ENCODE measurements at regions not wholly inside any gene's neighbourhood (a gene's known extent, or its start where the extent isn't known, plus 50 kb on each side); places are given as distances from the start of the nearest gene placed in this dataset.
"Not testable (repeated sequence)": the region's sequence is repeated elsewhere in the genome, so short reads cannot be mapped to it uniquely, and the experiment has no call there.

DNA sequence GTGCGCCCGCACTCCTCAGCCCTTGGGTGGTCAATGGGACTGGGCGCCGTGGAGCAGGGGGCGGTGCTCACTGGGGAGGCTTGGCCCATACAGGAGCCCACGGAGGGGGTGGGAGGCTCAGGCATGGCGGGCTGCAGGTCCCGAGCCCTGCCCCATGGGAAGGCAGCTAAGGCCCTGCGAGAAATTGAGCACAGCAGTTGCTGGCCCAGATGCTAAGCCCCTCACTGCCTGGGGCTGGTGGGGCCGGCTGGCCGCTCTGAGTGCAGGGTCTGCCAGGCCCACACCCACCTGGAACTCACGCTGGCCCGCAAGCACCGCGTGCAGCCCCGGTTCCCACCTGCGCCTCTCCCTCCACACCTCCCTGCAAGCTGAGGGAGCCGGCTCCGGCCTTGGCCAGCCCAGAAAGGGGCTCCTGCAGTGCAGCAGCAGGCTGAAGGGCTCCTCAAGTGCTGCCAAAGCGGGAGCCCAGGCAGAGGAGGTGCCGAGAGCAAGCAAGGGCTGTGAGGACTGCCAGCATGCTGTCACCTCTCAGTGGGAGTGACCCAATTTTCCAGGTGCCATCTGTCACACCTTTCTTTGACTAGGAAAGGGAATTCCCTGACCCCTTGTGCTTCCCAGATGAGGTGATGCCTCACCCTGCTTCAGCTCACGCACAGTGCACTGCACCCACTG, 642.3 kb upstream of the SYNCRIP start:
- DNase-seq (ENCODE audit: extremely low read depth, low read depth, low spot score): not testable (repeated sequence)

DNA sequence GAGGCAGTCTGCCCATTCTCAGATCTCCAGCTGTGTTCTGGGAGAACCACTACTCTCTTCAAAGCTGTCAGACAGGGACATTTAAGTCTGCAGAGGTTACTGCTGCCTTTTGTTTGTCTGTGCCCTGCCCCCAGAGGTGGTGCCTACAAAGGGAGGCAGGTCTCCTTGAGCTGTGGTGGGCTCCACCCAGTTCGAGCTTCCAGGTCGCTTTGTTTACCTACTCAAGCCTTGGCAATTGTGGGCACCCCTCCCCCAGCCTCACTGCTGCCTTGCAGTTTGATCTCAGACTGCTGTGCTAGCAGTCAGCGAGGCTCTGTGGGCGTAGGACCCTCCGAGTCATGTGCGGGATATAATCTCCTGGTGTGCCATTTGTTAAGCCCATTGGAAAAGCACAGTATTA, 640.9 kb upstream of the SYNCRIP start:
- not testable (repeated sequence) for DNase-seq (ENCODE audit: extremely low read depth, low read depth, low spot score)

DNA sequence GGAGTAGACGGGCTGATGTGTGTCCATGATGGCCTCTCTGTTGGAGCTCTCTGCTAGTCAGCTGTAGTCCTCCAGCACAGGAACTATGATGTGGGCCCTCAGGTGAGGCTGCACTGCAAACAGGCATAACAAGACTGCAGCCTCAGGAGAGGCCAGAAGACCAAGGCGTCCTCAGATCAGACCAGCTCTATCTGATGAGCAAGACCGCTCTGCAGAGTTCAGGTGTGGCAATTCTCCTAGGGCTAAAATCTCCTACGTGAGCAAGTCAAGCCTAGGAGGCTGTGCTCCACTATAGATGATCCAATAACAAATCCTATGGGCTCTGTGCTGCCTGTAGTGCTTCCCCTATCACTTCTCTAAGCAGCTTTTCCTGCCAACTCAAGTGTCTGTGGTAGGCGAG, 633.4 kb upstream of the SYNCRIP start:
- DNase-seq (ENCODE audit: extremely low read depth, low read depth, low spot score): no peak

DNA sequence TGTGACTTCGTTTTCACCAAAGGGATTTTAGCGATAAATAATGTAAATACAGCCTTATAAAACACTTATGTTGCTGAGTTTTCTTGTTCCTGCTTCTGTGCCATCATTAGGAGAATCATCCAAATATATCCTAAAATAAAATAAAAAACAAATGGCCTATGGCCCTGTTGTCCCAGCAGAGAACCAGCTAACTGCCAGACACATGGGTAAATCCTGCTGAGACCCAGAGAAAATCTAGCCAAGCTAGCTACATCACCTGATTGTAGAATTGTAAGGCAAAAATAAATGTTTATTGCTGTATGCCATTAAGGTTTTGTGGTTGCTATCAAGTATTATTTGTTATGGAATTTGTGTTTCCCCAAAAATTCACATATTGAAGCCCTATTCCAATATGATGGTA, 631.2 kb upstream of the SYNCRIP start:
- no peak for DNase-seq (ENCODE audit: extremely low read depth, low read depth, low spot score)

DNA sequence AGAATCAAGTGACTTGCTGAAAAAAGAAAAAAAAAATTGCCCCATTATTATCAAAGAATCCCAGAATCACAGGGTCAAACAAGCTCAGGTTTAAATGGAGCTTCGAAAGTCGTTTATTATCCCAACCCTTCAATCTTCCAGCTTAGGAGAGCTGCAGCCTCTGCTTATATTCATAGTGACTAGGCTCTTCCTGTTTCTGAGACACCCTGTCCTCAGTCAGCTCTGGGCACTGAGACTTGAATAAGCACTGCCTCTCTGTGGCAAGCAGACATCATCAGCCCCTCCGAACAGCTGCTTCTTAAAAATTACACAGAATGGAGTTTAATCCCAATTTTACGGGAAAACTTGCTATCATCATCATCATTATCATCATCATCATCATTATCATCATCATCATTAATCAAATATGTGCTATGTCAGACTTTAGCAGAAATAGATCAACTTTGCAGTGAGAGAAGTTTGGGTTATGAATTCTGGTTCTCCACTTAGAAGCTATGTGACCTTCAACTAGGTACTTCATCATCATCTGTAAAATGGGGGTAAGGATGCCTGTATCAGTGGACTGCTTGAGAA, 614.0 kb upstream of the SYNCRIP start:
- DNase-seq (ENCODE audit: extremely low read depth, low read depth, low spot score): no peak

DNA sequence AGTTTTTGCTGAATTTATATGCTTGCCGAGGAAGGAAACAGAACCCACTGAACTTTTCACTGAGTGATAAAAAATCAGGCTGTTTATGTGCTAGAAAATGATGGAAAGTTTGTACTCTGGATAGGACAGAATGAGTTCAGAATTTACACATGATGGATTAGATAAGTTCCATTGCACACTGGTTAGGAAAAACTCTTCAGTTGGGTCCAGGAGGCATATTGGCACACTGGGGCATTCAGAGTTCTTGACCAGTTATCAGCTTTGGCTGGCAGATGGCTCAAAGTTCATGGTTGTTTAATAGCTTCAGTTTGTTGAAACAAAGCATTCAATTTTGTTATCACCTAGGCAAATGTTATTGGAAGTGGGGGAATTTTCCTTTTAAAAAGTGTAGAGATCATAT, 613.3 kb upstream of the SYNCRIP start:
- DNase-seq (ENCODE audit: extremely low read depth, low read depth, low spot score): no peak

DNA sequence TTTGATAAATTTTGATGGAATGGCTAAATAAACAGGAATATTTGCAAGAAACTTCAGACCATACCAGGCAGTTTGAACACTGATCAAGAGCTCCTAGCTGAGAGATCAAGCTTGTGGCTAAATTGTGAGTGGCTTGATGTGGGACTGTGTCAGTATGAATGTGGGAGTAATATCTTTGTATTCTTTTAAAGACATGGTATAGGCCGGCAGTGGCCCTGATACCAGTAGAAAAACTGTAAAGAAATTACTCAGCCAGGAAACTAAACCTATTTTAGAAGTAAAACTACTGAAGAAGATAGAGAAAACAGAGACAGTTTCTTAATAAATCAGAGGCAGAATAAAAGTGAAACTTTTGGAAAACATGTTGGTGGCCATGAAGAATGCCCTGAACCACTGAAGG, 608.4 kb upstream of the SYNCRIP start:
- no peak for DNase-seq (ENCODE audit: extremely low read depth, low read depth, low spot score)

DNA sequence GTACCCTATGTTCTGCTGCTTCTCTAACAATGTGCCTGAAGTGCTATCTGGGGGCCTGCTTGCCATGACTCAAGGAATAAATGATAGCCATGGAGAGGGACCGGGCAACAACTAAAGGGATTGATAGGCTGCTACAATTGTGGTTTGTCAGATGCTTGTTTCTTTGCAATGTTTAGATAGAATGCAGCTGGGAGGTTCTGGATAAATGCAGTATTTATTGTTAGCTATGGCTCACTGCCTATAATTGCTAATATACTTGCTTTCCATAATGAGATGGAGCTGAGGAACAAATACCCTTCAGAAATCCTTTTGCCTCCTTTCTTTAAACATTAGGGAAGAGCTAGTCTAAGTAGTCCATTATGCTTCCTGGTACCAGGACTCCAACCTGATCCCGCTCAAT, 575.2 kb upstream of the SYNCRIP start:
- DNase-seq (ENCODE audit: extremely low read depth, low read depth, low spot score): no peak

DNA sequence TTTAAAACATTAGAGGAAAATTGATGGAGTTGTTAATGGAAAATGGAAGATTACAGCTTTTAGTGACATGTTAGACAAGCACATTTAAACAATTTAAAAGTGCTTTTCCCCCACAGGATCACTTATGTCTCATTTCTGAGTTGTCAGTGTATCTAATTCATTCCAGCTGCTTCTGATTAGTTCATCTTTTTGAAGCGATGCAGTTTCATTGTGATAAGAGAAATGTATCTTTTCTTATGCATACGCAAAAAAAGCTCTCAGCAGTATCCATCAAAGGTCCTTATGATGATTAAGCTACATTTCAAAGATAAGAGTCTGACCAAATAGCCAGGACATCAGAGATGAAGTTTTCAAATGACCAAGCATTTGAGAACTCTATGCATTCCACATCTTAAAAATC, 572.6 kb upstream of the SYNCRIP start:
- DNase-seq (ENCODE audit: extremely low read depth, low read depth, low spot score): no peak

DNA sequence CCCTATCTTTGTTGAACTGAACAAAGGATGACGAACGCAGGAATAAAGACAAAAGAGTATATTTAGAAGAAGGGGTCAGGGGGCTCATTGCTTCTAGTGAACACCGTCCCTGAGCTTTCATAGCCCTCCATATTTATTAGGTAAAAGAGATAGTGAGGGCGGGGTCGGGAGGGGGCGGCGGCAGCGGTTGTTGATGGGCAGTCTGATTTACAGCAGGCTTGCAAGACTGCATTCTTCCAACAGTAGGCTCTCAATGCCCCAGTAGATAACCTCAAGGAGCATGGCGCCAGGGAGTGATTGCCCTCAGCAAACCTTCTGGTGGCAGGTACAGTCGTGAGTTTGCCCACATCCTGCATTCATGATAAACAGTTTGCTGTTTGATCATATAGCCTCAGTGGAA, 563.3 kb upstream of the SYNCRIP start:
- DNase-seq (ENCODE audit: extremely low read depth, low read depth, low spot score): no peak

DNA sequence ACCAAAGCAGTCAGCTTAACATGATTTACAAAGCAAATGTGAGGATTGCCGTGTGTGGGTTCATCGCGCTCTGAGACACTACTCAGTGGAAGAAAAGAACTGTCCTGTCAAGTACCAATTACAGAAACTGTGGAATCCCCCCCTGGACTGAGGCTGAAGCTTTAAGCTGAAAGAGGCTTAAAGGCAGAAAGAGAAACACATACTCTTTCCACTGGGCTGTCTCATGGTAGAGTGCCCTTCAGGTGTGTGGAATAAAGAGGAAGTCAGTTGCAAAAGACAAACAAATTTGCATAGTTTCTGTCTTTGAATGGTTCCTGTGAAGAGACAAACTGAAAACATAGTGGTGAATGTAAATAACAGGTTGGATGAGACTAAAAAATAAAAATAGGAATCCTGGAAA, 560.4 kb upstream of the SYNCRIP start:
- no peak for DNase-seq (ENCODE audit: extremely low read depth, low read depth, low spot score)

DNA sequence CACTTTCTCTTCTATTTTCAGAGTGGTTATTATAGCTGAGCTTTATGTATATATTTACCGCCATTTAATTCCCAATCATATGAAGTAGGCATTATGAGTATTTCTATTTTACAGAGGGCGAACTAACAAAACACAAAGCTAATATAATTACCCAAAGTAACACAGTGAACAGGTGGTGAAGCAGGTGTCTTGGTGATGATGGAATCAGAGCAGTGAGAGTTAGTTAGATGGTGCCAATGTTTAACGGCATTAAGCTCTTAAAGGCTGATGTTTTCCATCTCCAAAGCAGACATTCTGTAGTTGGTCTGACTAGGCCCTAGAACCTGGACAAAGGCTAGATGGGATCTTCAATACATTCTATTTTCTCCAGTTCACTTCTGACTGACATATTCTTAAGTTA, 551.1 kb upstream of the SYNCRIP start:
- no peak for DNase-seq (ENCODE audit: extremely low read depth, low read depth, low spot score)

DNA sequence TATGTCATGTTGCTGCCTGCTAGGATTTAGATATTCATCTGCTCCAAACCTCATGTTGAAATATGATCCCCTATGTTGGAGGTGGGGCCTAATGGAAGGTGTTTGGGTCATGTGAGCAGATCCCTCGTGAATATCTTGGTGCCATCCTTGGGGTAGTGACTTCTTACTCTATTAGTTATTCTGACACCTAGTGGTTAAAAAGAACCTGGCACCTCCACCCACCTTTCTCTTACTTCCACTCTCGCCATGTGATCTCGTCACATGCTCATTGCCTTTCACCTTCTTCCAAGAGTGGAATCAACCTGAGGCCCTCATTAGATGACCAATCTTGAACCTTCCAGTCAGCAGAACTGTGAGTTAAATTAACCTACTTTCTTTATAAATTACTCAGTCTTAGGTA, 549.4 kb upstream of the SYNCRIP start:
- no peak for DNase-seq (ENCODE audit: extremely low read depth, low read depth, low spot score)

DNA sequence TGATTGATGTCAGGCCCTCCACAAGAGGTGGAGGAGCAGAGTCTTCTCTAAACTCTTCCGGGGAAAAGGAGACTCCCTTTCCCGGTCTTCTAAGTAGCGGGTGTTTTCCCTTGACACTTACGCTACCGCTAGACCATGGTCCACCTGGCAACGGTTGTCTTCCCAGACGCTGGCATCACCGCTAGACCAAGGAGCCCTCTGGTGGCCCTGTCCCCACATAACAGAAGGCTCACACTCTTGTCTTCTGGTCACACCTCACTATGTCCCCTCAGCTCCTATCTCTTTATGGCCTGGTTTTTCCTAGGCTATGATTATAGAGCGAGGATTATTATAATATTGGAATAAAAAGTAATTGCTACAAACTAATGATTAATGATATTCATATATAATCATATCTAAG, 532.5 kb upstream of the SYNCRIP start:
- not testable (repeated sequence) for DNase-seq (ENCODE audit: extremely low read depth, low read depth, low spot score)

DNA sequence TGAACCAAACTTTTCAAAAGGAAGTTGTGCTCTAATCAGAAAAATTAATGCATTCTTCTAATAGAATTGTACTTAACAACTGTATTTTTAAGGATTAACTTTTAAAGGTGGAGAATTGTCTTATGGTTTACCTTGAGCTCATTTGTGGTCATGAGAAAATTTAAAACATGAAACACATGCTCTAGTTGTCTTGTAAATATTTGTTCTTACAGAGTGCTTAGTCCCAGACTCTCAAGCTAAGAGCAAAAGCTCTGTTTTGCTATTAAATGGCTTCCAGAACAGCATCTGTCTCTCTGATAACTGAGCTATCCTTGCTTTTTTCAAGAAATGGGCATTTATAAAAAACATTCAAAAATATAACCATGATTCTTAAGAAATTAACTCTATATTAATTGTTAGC, 512.2 kb upstream of the SYNCRIP start:
- no peak for DNase-seq (ENCODE audit: extremely low read depth, low read depth, low spot score)

DNA sequence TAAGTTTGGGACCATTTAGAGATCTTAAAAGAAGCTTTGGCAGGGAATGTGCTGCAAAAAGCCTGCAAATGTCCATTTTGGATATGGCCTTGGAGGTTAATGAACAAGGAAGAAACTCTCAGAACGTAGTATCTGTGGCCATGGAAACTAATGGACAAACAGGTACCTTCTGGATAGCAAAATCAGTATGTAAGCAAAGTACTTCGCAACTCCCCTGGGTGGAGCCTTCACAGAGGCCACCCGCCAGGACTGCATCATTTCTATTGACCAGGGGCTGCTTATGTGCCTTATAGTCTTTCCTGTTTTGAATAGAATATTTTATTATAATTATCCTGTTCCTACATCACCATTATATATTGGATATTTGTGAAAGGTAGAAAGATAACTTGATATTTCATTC, 510.8 kb upstream of the SYNCRIP start:
- DNase-seq (ENCODE audit: extremely low read depth, low read depth, low spot score): no peak

DNA sequence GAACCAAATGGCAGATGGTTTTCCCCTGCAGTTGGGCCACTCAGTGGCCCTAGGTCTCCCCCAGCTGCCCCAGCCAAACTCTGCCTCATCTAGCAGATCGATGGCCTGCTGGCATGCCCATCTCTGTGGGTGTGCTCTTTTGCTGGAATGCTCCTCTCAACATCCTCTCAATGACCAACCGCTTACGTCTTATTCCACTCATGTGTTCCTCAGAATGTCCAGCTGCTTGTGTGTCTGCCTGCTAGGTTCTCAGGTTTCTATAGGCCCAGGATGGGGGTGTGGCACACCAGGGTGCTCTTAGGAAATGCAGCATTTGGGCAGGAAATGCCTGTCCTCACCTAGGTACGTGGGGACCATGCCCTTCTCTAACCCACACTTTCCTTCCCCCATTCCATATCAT, 509.9 kb upstream of the SYNCRIP start:
- DNase-seq (ENCODE audit: extremely low read depth, low read depth, low spot score): no peak

DNA sequence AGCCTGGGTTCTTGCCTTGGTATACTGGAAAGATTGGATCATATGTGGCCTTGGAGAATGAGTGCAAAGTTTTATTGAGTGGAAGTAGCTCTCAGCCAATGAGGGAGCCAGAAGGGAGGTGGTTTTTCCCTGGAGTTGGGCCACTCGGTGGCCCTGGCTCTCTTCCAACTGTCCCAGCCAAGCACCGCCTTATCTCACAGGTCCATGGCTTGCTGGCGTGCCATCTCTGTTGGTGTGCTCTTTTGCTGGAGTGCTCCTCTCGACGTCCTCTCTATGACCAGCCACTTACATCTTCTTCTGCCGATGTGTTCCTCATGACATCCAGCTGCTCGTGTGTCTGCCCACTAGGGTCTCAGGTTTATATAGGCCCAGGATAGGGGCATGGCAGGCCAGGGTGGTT, 505.9 kb upstream of the SYNCRIP start:
- DNase-seq (ENCODE audit: extremely low read depth, low read depth, low spot score): no peak

DNA sequence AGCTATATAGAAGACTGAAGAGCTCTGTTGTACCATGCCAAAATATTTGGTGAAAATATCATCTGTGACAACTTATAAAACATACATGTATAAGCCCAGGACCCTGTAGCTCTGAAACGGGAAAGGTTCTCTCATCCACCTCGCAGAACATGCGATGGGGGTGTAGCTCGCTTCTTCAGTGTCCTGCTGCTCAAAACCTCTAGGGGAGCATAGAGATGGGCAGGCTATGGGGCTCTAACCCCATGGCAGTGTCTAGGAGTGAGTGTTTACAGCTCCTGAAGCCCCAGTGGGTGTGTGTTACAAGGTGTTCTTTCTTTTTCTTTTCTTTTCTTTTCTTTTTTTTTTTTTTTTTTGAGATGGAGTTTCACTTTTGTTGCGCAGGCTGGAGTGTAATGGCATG, 505.2 kb upstream of the SYNCRIP start:
- DNase-seq (ENCODE audit: extremely low read depth, low read depth, low spot score): no peak

DNA sequence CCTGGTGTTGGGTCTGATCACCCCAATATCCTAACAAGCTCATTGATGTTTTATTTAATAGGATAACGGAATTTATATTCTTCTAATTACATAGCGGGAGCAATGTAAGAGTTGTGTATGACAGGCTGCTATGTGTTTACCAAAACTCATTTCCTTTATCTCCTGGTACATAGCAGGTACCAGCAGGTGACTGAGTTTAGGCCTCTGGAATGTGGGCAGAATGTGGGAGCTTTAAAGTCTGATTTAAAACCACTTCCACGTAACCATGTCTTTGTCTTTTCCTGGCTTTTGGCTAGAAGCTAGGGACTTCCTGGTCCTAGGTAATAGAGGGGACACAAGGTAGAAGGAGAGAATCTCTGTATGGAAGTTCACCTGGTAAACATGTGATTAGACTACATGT, 504.6 kb upstream of the SYNCRIP start:
- no peak for DNase-seq (ENCODE audit: extremely low read depth, low read depth, low spot score)

DNA sequence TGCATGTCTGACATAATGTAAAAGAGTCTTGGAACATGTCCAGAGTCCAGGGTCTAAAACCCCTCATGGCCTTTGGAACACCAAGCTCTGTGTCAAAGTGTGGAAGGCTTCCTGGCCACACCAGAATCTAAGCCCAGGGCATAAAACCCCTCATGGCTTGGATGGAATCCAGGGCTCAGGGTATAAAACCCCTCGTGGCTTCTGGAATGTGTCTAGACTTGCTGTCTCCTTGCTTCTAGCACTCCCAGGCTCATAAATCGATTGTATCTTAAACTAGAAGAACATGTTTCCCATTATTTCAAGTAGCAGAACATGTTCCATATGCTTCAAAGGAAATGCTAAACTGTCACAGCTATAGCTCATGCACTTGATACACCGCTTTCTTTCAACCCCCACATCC, 504.1 kb upstream of the SYNCRIP start:
- not testable (repeated sequence) for DNase-seq (ENCODE audit: extremely low read depth, low read depth, low spot score)

DNA sequence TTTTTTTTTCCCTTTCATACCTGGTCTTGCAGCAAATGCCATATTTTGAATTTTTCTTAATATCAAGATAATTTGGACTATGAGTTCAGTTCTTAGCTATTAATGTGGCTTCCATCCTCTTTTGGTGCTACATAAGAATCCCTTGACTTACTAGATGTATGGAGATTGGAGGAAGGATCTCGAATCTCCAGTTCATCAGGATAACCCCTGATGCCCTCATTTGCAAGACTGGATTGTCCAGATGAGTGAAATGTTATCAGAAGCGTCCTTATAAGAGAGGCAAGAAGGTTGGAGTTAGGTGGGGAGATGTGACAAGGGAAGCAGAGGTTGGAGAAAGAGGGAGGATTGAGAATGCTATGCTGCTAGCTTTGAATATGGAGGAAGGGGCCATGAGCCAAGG, 499.6 kb upstream of the SYNCRIP start:
- no peak for DNase-seq (ENCODE audit: extremely low read depth, low read depth, low spot score)

All from glomerular endothelial cell (primary cell).